HG03460 (cell line): ENCODE measurements at regions not wholly inside any gene's neighbourhood (a gene's known extent, or its start where the extent isn't known, plus 50 kb on each side); places are given as distances from the start of the nearest gene placed in this dataset.
"Not testable (repeated sequence)": the region's sequence is repeated elsewhere in the genome, so short reads cannot be mapped to it uniquely, and the experiment has no call there.

Experiments used
- ATAC-seq: cut with Tn5 transposase; IDR thresholded peaks from one replicate; pipeline ENCODE4 v1.9.1; 2021; ENCODE audit not compliant: unreplicated experiment

DNA sequence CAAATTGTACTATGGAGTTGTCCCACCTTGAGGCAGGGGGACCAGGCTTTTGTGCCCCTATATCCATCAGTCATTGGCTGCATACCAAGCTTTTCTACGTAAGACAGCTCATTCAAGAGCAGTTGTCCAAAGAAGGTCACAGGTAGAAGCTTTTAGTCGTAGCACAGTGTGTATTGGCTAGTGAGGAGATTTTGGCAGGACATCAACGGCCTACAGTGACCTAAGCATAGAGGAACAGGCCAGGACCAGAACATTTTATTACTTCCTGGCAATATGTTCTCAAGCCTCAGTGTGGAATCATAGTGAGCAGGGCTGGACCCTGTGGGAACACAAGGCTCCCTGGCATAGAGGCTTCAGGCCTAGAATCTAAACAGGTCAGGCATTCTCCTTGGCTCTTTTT, 105.4 kb upstream of the ANKRD28 start:
- no peak for ATAC-seq

DNA sequence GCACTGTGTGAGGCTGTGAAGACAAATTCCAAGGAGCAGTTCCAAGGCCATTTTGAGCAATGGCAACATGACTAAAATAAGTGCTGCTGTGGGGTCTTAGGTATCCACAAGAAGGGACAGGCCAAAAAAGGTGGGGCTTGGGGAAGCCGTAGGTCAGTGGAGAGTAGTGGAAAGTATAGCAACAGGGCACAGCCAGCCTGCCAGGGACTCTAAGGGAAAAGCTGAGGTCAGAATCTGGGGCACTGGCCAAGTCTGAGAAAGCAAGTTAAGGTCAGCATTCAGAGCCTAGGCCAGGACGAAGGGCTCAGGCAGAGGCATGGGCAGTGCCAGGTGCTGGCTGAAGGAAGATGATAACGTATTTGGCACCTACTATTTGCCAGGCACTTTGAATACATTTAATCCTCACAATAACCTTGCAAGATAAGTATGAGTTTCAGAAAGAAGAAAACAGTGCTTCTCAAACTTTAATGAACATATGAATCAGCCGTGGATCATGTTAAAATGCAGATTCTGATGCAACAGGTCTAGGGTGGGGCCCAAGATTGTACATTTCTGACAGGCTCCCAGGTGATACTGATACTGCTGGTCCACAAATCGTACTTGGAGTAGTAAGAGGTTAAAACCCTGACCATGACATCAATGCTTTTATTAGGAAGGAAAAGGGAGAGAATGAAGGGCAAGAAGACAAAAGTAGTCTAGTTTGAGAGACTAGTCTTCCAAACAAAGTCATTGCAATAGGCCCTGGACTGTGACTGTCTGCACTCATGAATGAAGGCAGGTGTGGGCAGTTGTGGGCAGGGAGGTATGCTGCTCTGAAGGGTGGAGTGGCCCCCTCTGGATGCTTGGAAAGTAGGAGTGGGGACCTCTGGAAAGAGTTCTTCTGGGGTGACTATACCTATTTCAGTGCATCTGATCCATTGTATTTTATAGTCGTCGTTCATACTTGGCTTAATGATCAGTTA, 106.3 kb upstream of the ANKRD28 start:
- no peak for ATAC-seq

DNA sequence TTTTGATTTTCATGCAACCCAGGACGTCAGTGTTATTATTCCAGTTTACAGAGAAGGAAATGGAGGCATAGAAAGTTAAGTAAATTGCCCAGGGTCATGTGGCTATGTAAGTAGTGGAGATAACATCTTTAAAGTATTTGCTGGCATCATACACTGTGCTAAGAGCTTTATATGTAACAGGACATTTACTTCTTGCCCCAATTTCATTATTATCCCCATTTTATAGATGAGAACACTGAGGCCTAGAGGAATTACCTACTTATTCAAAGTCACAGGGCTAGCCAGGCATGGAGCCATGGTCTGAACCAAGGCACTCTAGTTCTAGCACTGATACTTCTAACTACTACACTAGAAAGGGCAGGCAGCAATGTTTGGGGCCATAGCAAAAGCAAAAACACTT, 107.3 kb upstream of the ANKRD28 start:
- no peak for ATAC-seq

DNA sequence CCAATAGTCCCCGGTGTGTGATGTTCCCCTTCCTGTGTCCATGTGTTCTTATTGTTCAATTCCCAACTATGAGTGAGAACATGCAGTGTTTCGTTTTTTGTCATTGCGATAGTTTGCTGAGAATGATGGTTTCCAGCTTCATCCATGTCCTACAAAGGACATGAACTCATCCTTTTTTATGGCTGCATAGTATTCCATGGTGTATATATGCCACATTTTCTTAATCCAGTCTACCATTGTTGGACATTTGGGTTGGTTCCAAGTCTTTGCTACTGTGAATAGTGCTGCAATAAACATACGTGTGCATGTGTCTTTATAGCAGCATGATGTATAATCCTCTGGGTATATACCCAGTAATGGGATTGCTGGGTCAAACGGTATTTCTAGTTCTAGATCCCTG, 109.6 kb upstream of the ANKRD28 start:
- not testable (repeated sequence) for ATAC-seq

DNA sequence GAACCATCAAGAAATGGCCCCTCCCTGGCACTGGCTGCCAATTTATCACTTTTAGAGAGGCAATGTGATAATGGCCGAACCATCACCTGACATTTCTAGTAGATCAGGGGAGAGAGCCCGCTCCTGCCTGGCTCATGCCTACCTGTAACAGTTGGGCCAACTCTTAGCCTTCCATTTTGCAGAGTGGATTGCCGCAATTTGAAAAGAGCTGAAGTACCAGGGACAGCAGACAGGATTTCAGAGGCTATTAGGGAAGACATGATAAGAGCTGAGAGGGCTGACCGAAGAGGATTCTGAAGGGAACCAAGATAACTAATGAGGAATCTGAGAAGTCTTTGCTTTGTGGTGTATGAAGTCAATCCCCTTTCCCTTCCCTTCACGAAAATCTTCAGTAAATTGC, 121.2 kb upstream of the ANKRD28 start:
- ATAC-seq, result no peak

DNA sequence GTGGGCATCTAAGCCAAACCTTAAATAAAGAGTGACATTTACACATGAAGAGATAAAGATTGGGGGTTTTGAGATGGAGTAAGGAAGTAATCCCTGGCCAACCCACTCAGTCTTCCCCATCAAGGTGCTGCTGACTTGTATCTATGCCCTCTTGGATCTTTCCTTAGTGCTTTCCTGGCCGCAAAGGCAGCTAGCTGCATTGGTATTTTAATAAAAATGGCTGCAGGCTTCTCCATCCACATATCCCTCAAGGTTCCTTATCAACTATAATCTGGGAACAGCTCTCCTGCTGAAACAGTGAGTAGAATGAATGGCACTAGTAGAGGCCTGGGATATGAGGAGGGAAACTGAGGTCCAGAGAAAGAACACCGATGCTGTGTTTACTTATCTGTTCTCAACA, 122.2 kb upstream of the ANKRD28 start:
- no peak for ATAC-seq

DNA sequence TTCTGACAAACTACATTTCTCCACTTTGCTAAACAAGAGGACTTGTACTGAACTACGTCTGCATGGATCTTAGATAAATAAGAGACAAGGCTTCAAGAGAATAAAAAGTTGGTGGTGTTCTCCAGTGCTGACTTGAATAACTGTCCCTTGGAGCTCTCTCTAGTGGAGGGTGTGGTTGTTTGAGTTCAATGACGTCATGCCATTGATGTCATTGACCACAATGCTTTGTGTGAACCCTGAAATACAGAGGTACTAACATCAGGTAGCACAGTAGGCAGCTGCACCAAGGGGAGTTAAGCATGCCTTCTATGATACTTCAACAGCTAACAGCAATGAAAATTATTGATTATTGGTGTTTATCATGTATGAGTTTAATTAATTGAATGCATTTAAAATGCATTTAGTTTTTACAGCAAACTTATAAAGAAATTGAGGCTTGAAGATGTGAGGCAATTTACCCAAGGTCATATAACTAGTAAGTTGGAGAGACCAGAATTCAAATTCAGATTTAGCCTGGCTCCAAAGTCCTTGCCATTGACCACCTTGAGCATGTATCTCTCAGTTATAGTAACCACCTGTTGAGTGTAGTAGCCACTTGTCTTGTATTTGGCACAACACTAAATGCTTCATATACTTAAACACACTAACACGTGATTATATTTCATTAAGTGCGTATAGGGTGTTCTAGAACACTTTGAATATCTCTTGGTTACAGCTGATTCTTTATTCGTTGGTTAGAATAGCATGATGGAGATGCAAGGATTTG, 126.0 kb upstream of the ANKRD28 start:
- ATAC-seq, result no peak

DNA sequence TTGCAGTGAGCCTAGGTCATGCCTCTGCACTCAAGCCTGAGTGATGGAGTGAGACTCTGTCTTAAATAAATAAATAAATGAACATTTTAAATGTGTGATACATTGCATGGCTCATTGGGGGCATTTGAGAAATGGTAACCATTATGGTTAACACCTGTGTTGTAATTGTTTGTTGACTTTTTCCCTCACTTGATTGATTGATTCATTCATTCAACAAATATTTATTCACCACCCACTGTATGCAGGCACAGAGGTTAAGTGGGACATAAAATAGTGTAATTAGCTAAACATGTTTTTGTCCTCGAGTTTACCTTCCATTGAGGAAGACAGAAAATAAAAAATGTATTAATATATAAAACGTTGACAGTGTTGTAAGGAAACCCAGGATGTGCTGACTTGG, 127.1 kb upstream of the ANKRD28 start:
- no peak for ATAC-seq

DNA sequence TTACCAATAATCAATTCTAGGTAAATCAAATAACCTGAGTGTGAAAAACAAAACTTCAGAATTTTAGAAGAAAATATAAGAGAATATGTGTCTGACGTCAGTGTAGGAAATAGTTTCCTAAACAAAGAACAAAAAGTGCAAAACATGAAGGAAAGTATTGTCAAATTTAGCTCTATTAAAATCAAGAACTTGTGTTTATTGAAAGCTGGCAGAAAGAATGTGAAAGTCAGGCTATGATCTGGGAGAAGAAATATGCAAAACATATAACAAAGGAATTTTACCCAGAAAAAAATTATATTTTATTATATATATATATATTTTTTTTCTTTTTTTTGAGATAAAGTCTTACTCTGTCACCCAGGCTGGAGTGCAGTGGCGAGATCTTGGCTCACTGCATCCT, 129.1 kb upstream of the ANKRD28 start:
- no peak for ATAC-seq

DNA sequence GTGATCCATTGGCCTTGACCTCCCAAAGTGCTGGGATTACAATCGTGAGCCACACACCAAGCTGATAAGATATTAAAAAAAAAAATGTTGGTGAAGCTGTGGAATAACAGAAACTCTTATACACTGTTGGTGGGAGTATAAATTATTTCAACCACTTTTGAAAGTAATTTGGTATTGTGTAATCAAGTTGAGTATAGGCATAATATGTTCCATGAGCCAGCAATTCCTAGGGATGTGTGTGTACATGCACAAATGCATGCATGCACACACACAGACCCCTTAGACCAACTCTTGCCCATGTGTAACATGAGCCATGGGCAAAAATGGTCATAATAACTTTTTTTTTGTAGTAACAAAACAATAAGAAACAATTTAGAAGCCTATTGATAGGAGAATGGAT, 130.2 kb upstream of the ANKRD28 start:
- no peak for ATAC-seq

DNA sequence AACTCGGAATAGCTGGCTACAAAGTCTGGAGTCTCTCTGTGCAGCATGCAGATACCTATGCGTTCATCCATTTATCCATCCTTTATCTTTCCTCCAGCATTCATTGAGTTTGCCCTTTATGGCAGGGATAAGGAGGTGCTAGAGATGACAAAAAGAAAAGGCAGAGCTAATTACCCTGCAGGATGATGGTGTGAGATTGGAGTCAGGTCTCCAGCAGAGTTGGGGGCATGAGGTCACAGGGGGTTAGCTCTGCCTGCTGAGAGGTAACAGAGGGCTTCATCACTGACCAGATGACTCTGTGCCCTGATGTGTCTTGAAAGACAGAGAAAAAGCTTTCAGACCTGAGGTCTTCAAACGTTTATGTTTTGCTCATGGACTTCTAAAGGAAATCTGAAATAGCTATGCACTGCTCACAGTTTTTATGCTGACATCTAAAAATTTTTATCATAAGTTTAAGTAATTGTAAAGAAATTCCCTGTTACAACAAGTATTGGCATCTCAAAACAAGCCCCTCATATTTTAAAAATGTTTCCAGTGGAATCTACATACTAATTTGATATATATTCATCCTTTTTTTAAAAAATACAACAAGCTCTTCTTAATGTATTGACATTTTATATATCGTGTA, 132.3 kb upstream of the ANKRD28 start:
- ATAC-seq, result no peak

DNA sequence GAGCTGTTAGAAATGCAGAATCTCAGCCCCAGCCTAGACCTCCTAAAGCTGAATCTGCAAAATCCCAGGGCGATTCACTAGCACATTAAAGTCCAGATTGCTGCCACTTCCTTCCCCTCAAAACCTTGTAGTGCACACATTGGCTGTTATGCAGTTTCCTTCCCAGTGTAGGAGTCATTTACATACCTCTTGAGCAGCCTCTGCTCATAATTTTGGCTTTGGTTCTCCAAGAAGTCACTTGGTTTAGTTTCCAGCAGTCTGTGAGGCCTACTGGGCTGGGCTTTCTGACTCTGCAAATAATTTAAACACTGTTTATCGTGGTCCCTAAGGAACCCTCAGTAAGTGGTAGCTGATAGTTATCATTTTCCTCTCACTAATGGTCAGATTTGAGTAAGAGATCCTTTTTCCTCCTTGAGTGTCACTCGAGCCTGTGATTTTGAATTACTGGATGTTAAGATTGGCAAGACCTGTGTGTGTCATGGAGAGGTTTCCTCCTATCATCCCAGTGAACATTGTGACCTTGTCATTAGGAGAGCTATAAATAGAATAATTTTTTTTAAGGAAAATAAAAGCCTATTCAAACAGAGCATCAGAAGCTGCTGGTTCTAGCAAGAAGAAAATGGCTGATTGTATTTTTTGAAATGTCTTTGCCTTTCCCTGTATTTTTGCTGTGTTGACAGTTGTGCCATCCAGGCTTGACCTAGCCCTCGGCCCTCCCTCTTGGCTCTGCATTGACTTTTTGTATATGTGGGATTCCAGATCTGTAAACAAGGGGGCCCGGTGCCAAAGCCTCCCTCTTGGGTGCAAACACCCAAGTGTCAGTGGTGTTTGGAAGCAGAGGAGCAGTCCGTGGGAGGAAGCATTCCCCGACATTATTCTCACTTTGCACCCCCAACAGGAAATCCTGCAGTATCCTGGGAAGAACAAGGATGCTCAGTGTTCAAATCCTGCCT, 134.8 kb upstream of the ANKRD28 start:
- no peak for ATAC-seq

DNA sequence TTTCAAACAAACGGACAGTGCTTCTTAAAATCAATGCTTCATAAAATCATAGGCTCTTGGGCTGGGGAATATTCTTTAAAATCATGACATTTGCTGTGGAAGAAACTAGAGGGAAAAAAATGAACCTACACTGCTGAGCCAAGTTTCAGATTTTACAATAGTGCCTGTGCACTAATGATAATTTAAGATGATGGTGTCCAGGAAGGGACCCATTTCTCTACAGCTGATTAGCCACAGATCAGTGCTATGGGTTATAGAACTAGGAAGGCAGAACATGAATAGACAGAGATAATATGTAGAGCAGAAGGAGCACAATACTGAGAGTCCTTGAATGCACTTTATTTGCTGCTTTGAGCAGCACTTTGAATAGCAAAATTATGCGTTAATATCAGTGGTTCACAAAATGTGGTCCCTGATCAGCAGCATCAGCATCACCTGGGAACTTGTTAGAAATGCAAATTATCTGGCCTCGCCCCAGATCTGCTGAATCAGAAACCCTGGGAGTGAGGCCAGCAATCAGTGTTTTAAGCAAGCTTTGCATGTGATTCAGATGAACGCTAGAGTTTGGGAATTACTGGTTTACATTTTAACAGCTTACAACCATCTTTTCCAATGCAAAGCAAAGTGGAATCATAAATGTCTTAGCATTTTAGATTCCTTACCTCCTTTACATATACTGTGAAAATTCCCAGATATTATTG, 135.8 kb upstream of the ANKRD28 start:
- ATAC-seq, result no peak

DNA sequence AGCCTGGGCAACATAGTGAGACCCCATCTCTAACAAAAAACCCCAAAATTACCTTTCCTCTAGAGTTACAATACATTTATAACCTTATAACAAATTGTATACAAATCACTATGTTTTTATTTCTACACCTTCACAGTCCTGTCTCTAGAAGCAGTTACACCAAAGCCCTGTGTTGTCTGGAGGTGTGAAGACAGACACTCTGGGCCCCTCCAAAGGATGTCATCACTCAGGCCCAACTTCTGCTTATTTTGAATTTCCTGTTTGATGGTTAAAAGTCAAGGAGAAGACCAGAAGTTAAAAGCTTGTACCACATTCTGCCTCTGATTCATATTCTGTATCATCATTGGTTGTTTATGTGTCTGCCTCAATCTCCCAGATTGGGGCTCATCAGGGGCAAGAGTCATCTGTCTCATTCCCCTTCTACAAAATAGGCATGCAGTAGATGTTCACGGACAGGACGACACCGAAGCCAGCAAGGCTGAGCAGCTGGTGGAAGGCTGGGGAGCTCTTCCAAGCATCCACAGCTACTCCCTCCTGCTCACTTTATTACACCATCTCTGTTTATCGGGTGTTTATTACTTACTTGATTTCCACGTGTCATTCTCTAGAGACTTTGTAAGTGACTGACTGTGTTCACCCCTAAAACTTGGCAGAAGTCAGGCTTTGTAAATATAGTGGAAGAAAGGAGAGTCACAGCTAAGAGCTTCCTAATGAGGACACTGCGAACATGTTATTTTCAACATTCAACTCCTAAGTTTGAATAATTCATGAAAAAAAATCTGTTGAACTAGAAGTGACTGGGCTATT, 136.8 kb upstream of the ANKRD28 start:
- ATAC-seq, result no peak

DNA sequence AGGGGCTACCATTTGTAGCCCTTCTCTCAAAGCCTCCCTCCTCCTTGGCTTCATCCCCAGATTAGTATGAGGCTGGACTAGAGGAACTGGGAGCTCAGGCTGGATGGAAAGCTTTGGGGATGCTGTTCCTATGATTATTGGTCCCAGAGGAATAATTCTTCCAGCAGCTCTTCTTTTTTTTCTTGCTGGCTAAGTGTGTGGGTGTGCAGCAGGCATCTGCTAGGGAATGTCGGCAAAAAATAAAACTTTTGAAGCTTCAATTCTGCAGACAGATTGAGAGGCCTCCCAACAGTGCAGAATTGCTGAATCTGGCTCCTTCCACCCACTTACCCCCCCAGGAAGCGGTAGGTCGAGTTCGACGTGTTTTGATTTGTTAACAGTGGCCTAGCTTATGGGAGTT, 138.5 kb upstream of the ANKRD28 start:
- no peak for ATAC-seq

DNA sequence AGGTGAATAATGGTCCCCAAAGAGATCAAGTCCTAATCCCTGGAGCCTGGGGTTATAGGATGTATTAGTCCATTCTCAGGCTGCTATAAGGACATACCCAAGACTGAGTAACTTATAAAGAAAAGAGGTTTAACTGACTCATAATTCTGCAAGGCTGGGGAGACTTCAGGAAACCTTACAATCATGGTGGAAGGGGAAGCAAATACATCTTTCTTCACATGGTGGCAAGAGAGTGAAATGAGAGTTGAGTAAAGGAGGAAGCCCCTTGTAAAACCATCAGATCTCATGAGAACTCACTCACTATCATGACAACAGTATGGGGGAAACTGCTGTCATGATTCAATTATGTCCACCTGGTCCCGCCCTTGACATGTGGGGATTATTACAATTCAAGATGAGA, 142.9 kb upstream of the ANKRD28 start:
- no peak for ATAC-seq

DNA sequence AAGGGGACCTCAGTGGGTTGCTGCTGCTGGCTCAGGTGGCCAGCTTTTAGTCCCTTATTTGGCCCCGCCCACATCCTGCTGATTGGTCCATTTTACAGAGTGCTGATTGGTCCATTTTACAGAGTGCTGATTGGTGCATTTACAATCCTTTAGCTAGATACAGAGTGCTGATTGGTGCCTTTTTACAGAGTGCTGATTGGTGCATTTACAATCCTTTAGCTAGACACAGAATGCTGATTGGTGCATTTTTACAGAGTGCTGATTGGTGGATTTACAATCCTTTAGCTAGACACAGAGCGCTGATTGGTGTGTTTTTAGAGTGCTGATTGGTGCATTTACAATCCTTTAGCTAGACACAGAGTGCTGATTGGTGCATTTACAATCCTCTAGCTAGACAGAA, 143.7 kb upstream of the ANKRD28 start:
- ATAC-seq, result not testable (repeated sequence)

DNA sequence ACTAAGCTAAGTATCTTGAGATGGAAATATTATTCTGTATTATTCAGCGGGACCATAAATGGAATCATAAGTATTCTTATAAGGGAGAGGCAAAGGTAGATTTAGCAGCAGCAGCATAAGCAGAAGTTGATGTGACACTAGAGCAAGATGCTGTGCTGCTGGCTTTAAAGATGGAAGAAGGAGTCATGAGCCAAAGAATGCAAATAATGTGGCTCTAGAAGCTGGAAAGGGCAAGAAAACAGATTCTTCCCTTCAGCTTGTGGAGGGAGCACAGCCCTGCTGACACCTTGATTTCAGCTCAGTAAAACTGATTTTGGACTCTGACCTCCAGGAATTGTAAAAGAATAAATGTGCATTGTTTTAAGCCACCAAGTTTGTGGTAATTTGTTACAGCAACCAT, 144.2 kb upstream of the ANKRD28 start:
- no peak for ATAC-seq

DNA sequence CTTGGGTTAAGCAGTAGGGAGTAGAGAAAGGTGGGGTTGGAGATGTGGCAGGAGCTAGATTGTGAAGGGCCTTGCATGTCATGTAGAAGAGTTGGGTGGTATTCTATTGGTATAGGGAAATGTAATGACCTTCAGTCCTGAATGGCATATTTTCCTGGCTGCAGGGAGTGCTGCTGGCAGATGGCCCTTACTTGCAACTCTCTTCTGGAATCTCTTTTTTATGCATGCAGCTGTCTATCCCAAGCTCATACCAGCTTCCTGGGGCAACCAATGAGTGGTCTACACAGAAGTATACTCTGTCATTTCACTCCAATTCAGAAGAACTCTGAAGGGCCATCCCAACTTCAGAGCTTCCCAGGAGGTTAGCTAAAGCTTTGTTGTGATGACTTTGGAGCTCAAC, 144.7 kb upstream of the ANKRD28 start:
- ATAC-seq, result no peak
